Parathyroid adenoma (tissue), 2 donors: ENCODE measurements at regions not wholly inside any gene's neighbourhood (a gene's known extent, or its start where the extent isn't known, plus 50 kb on each side); places are given as distances from the start of the nearest gene placed in this dataset.

Source experiments
- H2AFZ ChIP-seq: fragments of 300-600 bp; sonication (generic); one replicate; pipeline ENCODE4 v1.7.0; 2017; ENCODE audit warnings: antibody characterized with exemption, mild to moderate bottlenecking
- H3K27ac ChIP-seq: fragments of 300-600 bp; sonication (generic); one replicate; pipeline ENCODE4 v1.7.0; 2017
- H3K27me3 ChIP-seq: fragments of 300-600 bp; sonication (generic); one replicate; pipeline ENCODE4 v1.7.0; 2017; ENCODE audit warnings: low read length; ENCODE audit not compliant: control insufficient read depth, insufficient read depth
- H3K36me3 ChIP-seq: fragments of 300-600 bp; sonication (generic); one replicate; pipeline ENCODE4 v1.7.0; 2017; ENCODE audit warnings: low read length; ENCODE audit not compliant: control insufficient read depth, insufficient read depth
- H3K4me1 ChIP-seq: fragments of 300-600 bp; sonication (generic); one replicate; pipeline ENCODE4 v1.7.0; 2017; ENCODE audit warnings: control low read depth
- H3K4me2 ChIP-seq: fragments of 300-600 bp; sonication (generic); one replicate; pipeline ENCODE4 v1.7.0; 2017; ENCODE audit warnings: low read length
- H3K4me3 ChIP-seq: fragments of 300-600 bp; sonication (generic); one replicate; pipeline ENCODE4 v1.7.0; 2017; ENCODE audit warnings: low read depth, low read length
- H3K79me2 ChIP-seq: fragments of 300-600 bp; sonication (generic); one replicate; pipeline ENCODE4 v1.7.0; 2017; ENCODE audit warnings: control low read depth
- H3K9ac ChIP-seq: fragments of 300-600 bp; sonication (generic); one replicate; pipeline ENCODE4 v1.7.0; 2017; ENCODE audit warnings: mild to moderate bottlenecking
- H3K9me3 ChIP-seq: fragments of 300-600 bp; sonication (generic); one replicate; pipeline ENCODE4 v1.7.0; 2017; ENCODE audit warnings: low read length; ENCODE audit not compliant: control insufficient read depth
- TF ChIP-seq, protein P1 (sequence below): fragments of 300-600 bp; sonication (generic); IDR thresholded peaks from one replicate; pipeline ENCODE4 v1.7.0; 2017; ENCODE audit warnings: antibody characterized with exemption, mild to moderate bottlenecking
- donor health status: primary hyperparathyroidism.

DNA sequence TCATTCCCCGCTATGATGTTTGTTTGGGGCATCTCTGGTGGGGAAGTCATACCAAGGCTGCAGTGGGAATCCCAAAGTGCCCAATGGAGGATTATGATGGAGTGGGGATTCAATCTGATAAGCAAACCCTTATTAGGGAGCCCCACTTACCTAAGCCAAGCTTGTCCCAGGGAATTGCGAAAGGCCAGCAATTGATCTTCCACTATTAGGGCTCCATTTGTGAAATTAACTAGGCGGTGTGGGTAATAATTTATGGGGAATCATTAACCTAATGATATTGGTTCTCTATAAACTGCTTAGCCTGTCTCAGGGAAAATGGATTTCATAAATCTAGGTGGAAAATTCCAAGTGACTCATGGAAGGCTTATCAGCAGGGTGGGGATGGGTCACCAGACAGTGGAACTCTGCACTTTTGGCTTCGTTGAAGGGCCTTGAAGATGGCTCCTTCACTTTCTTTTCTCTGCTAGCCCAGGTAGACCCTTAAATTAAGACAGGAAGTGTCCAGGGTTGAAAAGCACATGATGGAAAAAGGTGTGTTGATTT is 113.0 kb upstream of the WSCD2 start:
- H3K36me3 ChIP-seq = no peaks in the 10 kb centered on the region
- TF ChIP-seq, protein P1, sequence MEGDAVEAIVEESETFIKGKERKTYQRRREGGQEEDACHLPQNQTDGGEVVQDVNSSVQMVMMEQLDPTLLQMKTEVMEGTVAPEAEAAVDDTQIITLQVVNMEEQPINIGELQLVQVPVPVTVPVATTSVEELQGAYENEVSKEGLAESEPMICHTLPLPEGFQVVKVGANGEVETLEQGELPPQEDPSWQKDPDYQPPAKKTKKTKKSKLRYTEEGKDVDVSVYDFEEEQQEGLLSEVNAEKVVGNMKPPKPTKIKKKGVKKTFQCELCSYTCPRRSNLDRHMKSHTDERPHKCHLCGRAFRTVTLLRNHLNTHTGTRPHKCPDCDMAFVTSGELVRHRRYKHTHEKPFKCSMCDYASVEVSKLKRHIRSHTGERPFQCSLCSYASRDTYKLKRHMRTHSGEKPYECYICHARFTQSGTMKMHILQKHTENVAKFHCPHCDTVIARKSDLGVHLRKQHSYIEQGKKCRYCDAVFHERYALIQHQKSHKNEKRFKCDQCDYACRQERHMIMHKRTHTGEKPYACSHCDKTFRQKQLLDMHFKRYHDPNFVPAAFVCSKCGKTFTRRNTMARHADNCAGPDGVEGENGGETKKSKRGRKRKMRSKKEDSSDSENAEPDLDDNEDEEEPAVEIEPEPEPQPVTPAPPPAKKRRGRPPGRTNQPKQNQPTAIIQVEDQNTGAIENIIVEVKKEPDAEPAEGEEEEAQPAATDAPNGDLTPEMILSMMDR = no peak

GRCh38 chr12:108017472-108018057 is 111.5 kb upstream of the WSCD2 start:
- no peak overlapping the region for H3K4me3 ChIP-seq

More for the DNA sequence above, 113.0 kb upstream of the WSCD2 start:
- no peaks in the 10 kb centered on the region for H3K4me1 ChIP-seq
- H3K9ac ChIP-seq = no peak overlapping the region
- no peaks in the 10 kb centered on the region for H3K79me2 ChIP-seq
- no peak overlapping the region for H3K4me2 ChIP-seq
- no peak overlapping the region for H2AFZ ChIP-seq
- H3K4me3 ChIP-seq = no peak overlapping the region
- no peaks in the 10 kb centered on the region for H3K27me3 ChIP-seq
- no peak overlapping the region for H3K27ac ChIP-seq
- no peaks in the 10 kb centered on the region for H3K9me3 ChIP-seq

GRCh38 chr12:108019862-108020261 is 109.2 kb upstream of the WSCD2 start:
- Histone ChIP-seq H3K9me3 (no peaks in the 10 kb centered on the region), H3K27ac (no peak overlapping the region), H3K79me2 (no peaks in the 10 kb centered on the region), H2AFZ (no peak overlapping the region), H3K9ac (no peak overlapping the region), H3K27me3 (no peaks in the 10 kb centered on the region), H3K4me3 (no peak overlapping the region), H3K4me1 (no peaks in the 10 kb centered on the region), H3K36me3 (no peaks in the 10 kb centered on the region), H3K4me2 (no peak overlapping the region)
- TF ChIP-seq, protein P1 = no peak

More at GRCh38 chr12:108017472-108018057, 111.5 kb upstream of the WSCD2 start:
- Histone ChIP-seq H3K27me3 (no peaks in the 10 kb centered on the region), H3K9me3 (no peaks in the 10 kb centered on the region), H3K4me2 (no peak overlapping the region), H3K9ac (no peak overlapping the region), H2AFZ (no peak overlapping the region), H3K27ac (no peak overlapping the region), H3K36me3 (no peaks in the 10 kb centered on the region), H3K4me1 (no peaks in the 10 kb centered on the region), H3K79me2 (no peaks in the 10 kb centered on the region)
- TF ChIP-seq, protein P1 = no peak

- Histone ChIP-seq H3K79me2 (no peaks in the 10 kb centered on the region), H3K9ac (no peak overlapping the region), H3K4me2 (no peak overlapping the region), H3K9me3 (no peaks in the 10 kb centered on the region), H2AFZ (no peak overlapping the region), H3K27me3 (no peaks in the 10 kb centered on the region), H3K27ac (no peak overlapping the region), H3K4me1 (no peaks in the 10 kb centered on the region), H3K4me3 (no peak overlapping the region), H3K36me3 (no peaks in the 10 kb centered on the region)
- TF ChIP-seq, protein P1 = no peak
These were observed 107.9 kb upstream of the WSCD2 start for GRCh38 chr12:108021141-108021540.
